Middle frontal gyrus (tissue), 1 donor: ENCODE measurements at regions not wholly inside any gene's neighbourhood (a gene's known extent, or its start where the extent isn't known, plus 50 kb on each side); places are given as distances from the start of the nearest gene placed in this dataset.
"Not testable (repeated sequence)": the region's sequence is repeated elsewhere in the genome, so short reads cannot be mapped to it uniquely, and the experiment has no call there.

Source experiments
- DNase-seq: peaks from one replicate; pipeline ENCODE4 v3.0.0-alpha.2; 2015; ENCODE audit warnings: low spot score; ENCODE audit errors: extremely low spot score

DNA sequence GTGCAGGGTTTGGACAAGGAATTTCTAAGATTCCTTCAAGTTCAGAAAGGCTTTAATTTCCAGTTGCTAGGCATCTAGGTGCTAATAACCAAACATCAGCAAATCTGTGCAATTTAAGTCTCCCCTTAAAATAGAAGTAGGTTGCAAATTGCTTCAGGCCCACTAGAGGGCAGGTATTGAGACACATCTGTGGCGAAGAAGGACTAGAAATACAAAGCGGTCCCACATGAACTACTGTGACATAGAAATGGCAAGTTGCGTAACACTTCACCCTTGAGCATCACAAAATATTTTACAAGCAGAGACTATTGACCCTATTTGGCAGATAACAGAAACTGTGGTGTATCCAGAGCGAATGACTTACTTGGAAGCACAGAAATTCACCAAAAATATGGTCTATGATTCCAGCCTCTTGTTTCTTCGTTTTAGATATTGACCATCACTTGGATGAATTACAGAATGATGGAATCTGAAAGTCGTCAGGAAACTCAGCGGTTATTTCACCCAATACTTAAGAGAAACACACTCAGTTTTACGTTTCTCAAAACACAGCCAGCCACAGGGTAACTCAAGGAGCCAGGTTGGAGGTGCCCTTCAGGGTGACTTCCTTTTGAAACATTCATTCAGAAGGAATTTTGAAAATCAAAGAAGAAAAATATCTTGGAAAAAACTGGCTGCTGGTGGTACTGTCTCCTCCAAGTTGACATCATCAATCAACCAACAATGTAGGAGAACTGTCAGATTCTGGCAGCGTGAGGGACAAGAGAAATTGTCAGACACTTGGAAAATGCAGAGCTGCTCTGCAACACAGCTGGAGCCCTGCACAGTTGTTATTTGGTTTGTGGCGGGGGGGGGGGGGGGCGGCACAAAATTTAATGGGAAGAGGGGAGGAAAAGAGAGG lies 256.3 kb upstream of the MINDY3 start:
- DNase-seq = no peak

DNA sequence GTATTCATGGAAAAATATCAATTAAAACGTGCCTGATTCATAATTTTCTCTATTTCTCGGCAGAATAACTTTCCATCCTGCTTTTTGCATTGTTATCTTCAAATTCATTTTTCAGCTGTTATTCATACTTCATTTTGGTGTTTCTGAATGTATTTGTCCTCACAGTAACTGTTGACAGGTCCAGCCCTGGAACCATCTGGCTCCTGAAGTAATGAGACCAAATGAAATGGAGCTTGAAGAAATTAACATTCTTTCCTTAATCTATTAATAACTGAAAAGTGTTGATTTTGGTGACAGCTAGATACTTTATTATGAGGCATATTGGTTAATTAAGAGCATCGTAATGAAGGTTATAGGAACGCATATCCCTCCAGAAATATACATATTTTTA lies 257.0 kb upstream of the MINDY3 start:
- DNase-seq = no peak

DNA sequence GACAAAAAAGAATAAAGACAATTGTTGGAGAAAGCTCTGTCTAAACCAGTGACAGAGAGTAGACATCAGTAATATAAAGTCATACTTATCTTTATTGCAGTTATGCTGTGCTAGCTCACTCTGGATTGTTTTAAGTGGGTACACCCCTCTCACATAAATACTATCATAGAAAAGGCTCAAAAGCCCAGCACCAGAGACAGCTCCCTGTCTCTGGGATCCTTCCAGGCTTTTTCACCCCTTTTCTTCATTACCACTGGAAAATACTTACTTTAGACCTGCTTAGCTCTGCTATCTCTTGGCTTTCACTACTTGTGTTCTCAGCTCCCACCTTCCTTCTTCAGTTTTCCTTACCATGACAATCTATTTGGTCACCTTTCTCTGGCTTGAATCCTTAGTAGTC lies 259.1 kb upstream of the MINDY3 start:
- no peak for DNase-seq

DNA sequence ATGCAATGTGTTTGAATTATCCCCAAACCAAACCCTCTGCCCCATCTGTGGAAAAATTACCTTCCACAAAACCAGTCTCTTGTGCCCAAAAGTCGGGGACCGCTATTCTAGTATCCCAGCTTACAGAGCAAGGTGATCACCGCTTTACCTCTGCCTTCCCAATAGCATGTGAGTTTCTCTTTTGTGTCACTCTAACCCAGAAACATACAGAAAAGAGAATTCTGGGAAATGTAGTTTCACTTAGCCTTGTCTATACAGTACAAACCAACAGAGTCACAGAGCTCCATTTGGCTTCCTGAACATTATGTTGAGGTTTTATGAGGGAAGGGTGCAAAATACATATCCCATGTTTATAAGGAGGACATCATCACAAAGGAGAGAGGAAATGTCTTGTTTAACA lies 260.3 kb upstream of the MINDY3 start:
- DNase-seq = no peak

DNA sequence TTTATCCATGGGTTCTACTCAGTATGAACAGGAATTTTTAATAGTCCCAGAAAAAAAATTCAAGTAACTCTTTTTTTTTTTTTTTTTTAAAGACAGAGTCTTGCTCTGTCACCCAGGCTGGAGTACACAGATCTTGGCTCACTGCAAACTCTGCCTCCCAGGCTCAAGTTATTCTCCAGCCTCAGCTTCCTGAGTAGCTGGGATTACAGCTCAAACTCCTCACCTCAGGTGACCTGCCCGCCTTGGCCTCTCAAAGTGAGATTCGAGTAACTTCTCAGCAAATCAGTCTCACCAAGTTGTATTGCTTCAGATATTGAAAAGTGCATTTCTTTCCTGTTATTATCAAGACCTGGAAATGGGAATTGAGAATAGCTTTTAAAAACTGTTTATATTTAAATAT lies 281.2 kb upstream of the MINDY3 start:
- DNase-seq = no peak

DNA sequence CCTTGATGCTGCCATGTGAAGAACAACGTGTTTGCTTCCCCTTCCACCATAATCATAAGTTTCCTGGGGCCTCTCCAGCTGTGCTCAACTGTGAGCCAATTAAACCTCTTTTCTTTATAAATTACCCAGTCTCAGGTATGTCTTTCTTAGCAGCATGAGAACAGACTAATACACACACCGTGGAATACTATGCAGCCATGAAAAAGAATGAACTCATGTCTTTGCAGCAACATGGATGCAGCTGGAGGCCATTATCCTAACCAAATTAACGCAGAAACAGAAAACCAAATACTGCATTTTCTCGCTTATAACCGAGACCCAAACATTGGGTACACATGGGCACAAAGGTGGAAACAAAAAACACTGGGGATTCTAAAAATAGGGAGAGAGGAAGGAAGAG lies 286.7 kb upstream of the MINDY3 start:
- no peak for DNase-seq

DNA sequence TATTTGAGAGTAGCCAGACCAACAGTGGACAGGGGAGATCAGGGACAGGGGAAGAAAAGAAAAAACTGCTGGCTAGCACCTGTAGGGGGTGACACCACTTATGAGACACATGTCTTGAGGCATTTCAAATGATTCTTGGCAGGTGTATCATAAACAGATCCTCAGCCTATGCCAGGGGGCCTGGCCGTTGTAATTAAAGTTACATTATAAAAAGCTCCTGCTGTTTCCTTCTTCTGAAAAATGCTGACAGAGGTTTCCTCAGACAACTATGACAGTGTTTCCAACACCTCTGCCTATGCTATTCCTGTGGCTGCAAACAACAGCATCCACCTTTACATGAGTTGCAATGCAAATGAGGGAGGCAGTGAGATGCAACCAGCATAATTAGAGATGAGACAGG lies 281.0 kb upstream of the PTER start:
- DNase-seq = no peak

DNA sequence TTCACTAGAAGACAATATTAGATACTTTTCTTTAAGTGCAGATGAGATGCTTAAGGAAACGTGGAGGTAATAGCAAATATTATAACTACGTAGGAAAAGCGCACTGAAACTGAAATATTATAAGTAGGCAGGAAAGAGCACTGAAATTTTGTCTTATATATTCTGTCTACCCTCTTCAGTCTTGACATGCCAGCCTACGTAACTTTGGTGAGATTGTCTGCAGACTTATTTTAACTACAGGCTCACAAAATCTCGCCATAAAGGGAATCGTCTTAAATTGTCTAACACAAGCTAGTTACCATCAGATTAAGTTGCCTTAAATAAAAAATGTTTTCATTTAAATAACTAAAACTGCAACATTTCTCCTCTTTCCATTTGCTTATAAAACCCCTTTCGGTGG lies 280.1 kb upstream of the PTER start:
- no peak for DNase-seq

DNA sequence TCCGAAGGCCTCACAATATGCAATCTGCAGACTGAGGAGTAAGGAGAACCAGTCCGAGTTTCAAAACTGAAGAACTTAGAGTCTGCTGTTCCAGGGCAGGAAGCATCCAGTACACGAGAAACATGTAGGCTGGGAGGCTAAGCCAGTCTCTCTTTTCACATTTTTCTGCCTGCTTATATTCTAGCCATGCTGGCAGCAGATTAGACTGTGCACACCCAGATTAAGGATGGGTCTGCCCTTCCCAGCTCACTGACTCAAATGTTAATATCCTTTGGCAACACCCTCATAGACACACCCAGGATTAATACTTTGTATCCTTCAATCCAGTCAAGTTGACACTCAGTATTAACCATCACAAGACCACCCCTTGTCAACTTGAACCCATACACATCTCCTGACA lies 271.7 kb upstream of the PTER start:
- not testable (repeated sequence) for DNase-seq

DNA sequence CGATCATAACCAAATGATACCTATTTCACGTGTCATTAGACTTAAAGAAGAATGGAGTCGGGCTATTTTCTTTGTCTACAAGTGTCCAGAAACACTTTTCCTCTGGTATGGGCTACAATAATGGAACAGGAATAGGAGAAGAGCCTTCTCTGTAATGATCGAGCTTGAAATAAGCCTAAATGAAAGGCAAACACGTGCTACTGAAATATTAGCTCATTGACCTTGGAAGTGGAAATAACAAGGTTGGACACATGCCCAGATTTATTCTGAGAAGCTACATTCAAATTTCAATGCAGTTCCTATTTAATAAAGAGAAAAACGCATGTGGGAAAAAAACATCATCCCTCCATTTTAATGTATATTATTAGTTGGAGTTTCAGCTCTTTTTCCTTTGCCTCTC lies 254.7 kb upstream of the PTER start:
- no peak for DNase-seq

DNA sequence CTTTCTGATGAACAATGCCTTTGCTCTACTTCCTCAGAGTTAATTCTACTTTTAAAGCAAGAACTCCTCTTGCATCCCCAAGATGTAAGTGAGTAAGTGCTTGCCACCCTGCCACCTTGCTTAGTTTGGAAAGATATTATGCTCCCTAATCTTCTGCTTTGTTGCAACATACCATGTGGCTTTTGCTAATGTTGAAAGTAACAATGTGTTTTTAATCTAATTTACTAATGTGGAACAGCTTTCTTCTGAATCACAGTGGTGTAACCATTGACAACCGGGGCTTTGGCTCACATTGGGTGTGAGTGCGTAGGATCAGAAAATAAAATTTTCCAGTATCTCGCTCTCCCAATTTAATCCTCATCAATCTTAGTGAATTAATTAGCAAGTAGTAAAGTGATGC lies 254.1 kb upstream of the PTER start:
- peak; percentile 5 for DNase-seq

DNA sequence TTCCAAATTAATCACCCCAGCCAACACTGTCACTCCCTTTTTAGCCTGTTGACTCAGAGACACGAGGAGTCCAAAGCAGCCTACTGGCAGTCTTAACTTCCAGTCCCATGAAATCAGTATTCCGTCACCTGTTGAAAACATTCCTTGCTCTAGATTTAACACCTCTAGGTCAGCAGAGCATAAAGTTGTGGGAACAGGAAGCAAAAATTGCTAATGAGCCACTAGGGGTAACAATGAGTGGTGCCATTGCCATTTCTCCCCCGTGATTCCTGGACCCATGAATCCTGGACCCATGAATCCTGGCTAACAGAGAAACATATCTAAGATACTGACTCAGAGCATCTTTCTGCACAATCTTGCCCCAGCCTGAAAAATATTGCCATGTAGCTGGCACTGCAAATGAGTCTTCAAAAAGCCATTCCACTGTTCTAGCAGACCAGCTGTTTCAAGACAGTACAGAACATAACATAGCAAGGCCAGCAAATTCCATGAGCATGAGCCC lies 252.7 kb upstream of the PTER start:
- no peak for DNase-seq

DNA sequence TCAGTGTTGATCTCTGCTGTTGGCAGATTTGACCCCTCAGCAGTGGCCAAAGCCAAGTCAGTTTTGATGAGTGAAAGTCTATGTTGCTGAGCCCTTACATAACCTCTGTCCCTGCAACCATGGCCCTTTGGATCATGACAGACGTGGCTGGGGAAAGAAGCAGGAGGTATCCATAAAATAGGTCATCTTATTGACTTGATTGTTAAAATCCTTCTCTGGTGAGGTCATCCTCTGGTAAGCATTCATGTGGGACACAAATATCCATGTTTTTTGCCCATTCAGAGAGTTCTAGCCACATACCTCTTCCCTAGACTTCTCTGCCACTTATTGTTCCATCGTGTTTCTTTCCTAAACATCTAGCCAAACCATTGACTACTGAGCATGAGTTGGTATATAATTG lies 251.9 kb upstream of the PTER start:
- DNase-seq = no peak

DNA sequence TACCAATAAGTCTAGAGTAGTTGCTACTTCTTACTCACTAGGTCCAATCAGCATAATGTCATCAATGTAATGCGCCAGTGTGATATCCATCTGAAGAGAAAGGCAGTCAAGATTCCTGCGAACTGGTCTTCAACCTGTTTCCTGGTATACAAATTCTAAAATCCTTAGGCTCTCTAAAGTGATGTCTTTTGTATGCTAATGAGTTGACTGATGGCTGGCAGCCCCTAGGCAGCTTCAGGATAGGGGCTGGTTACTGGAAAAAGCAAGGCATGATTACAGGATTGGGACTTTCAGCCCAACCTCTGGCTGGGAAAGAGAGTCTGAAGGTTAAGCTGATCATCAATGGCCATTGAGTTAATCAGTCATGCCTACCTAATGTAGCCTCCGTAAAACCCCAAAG lies 250.2 kb upstream of the PTER start:
- no peak for DNase-seq

DNA sequence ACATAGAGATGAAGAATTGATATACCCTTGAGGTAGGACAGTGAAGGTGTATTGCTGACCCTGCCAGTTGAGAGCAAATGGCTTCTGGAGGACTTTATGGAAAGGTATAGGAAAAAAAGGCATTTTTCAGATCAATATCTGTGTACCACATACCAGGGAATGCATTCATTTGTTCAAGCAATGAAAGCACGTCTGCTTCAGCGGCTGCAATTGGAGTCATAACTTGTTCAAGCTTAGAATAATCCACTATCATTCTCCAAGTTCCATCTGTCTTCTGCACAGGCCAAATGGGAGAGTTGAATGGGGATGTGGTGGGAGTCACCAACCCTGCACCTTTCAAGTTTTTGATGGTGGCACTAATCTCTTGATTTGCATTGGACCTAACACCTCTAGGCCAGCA lies 249.6 kb upstream of the PTER start:
- DNase-seq = no peak

DNA sequence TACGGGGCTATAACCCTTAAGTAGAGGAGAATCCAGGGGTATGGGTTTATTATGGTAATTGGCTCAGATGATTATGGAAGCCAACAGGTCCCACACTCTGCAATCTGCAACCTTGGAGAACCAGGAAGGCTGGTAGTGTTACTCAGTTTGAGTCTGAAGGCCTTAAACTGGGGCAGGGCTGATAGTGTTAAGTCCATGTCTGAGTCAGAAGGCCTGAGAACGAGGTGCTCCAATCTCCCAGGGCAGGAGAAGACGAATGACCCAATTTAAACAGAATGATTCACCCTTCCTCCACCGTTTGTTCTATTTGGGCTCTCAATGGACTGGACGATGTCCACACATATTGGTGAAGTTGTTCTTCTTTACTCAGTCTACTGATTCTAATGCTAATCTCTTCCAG lies 244.5 kb upstream of the PTER start:
- DNase-seq = no peak

DNA sequence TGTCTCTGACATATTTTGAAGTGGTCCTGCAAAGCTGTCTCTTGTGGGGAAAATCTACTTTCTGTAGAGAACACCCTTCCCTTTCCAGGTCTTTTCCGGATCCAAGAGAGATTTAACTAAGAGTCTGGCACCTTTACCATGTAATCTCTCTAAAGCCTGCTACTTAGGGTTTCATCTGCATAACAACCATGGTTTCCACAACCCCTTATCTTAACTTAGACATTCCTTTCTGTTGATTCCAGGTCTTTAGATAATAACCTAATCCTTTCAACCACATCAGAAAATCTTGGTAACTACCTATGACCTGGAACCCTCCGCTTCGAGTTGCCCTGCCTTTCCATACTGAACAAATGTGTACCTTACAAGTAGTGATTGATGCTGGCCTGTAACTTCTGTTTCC lies 243.6 kb upstream of the PTER start:
- no peak for DNase-seq

DNA sequence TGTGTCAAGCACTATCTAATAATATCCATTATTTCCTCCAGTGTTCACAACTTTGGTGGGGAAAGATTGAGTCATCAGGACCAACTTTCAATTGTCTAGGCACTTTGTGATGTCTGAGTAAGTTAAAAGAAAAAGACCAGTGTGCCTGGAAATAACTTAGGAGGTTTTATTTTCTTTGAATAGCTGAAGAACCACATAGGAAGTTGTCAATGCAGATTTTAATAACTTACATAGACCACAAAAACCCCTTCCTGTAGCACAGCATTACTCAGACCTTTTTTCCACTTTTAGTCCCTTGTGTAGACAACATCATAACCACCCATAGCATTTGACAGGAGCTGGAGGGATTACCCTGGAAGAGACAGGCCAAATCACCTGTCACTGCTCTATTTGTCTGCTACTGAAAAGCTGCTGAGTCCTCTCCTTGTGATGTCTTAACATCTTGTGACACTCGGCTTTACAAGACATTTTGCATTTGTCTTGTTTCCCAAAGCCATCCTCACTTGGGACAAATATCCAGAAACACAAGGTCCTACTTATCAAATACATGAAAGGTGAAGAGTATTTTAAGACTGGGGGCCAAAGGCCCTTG lies 241.5 kb upstream of the PTER start:
- DNase-seq = no peak

DNA sequence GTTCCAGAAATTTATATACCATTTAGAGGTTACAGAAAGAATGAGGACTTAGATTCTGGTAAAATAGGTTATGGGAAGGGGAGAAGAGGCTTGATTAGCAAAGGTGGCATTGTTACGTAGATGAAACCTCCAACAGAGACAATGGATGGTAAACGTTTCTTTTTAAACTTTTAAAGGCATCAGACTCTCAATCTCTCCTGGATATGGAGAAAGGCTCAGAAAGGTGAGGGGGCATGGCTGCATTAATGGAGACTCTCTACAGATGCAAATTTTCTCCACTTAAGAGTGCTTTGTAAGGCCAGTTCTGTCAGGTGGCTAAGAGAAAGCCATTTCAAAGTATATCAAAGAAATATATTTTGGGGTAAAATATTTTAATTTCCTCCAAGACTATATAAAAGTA lies 240.9 kb upstream of the PTER start:
- DNase-seq = no peak

DNA sequence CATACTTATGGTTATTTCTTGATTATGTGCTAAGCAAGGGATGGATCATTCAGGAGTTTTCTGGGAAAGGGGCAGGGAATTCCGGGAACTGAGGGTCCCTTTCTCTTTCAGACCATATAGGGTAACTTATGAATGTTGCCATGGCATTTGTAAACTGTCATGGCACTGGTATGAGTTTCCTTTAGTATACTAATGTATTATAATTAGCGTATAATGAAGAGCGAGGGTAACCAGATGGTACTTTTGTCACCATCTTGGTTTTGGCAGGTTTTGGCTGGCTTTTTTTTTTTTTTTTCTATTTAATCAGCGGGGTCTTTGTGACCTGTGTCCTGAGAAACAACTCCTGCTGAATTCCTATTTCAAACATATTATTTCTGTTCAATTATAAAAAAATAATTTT lies 237.6 kb upstream of the PTER start:
- DNase-seq = no peak

DNA sequence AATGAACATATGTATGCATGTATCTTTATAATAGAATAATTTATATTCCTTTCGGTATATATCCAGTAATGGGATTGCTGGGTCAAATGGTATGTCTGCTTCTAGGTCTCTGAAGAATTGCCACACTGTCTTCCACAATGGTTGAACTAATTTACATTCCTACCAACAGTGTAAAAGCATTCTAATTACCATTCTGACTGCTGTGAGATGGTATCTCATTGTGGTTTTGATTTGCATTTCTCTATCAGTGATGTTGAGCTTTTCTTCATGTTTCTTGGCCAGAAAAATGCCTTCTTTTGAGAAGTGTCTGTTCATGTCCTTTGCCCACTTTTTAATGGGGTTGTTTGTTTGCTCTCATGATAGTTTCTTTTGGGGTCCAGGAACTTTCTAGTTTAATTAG lies 213.2 kb upstream of the PTER start:
- not testable (repeated sequence) for DNase-seq

DNA sequence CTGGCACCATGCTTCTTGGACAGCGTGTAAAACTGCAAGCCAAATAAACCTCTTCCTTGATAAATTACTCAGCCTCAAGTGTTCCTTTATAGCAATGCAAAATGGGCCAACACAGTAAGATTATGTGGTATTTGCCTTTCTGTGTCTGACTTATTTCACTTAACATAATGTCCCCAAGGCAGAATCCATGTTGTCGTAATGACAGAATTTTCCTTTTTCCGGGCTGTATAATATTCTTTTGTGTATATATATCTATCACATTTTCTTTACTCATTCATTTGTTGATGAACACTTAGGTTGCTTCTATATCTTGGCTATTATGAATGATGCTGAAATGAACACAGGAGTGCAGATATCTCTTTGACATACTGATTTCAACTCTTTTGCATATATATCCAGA lies 209.1 kb upstream of the PTER start:
- no peak for DNase-seq

DNA sequence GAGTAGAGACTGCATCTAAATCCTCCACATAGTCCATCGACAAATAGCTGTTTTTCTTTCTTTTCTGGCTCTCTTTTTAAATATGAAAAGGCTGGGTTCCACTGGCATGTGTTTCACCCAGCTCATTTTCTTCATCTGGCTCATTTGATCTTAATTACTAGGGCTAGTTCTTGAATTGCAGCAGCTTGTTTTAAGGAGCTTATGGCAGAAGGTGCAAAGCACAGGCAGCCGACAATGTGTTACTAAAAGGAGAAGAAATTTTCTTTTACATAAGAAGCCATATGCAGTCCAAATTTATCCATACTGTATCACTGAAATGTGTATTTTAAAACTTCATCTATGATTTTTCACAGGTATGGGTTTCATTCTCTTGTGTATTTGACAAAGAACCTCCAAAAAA lies 205.6 kb upstream of the PTER start:
- DNase-seq = no peak
